ENCODE measurements at regions not wholly inside any gene's neighbourhood (a gene's known extent, or its start where the extent isn't known, plus 50 kb on each side); places are given as distances from the start of the nearest gene placed in this dataset.

DNA sequence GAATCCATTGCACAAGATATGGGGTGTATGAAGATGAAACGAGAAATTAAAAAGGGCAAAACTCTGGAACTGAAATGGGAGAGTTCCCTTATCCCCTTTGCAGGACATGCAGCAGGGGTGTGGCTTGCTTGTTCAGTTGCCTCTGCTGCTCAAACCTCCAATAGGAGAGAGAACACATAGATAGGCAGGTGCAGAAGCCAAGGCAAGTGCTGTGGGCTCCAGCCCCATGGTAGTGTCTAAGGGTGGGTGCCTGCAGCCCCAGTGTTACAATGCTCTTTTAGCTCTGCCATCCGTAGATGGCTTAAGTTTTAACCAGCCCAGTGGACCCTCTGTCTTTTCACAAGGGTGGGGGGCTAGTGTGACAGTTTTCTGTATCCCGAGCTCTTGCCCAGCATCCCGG, 69.7 kb downstream of the CMAS start:
- Histone ChIP-seq H3K27me3 (no peaks in the 10 kb centered on the region), H3K36me3 (no peaks in the 10 kb centered on the region), H3K4me1 (ENCODE audit: low read depth) (peaks cover 24% of the 10 kb centered on the region), H3K4me3 (no peak overlapping the region), H3K27ac (no peak overlapping the region), H3K9me3 (ENCODE audit: low read depth) (no peaks in the 10 kb centered on the region)
- no peak for DNase-seq (ENCODE audit: low read depth in 1 of 2, low spot score in 1 of 2)
- TF ChIP-seq, protein P1, sequence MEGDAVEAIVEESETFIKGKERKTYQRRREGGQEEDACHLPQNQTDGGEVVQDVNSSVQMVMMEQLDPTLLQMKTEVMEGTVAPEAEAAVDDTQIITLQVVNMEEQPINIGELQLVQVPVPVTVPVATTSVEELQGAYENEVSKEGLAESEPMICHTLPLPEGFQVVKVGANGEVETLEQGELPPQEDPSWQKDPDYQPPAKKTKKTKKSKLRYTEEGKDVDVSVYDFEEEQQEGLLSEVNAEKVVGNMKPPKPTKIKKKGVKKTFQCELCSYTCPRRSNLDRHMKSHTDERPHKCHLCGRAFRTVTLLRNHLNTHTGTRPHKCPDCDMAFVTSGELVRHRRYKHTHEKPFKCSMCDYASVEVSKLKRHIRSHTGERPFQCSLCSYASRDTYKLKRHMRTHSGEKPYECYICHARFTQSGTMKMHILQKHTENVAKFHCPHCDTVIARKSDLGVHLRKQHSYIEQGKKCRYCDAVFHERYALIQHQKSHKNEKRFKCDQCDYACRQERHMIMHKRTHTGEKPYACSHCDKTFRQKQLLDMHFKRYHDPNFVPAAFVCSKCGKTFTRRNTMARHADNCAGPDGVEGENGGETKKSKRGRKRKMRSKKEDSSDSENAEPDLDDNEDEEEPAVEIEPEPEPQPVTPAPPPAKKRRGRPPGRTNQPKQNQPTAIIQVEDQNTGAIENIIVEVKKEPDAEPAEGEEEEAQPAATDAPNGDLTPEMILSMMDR (IDR thresholded peaks at IDR 0.05; ENCODE audit: low read depth, low read length) = no peak

DNA sequence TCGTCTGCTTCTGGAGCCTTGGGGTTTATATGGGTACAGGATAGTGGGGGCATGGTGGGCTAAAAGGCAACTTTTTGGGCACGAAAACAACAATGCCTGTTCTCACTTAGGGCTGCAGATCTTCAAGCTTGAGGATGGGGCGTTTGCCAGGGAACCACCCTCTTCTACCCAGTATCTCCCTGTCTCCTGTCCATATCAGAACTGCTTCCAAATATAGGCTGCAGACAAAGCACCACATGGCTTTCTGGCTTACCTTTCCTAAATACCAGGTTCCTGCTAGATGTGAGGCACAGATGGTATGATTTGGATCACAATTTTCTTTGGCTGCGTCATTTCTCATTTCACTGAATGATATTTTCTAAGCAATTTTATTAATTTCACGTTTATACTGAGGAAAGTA, 70.4 kb downstream of the CMAS start:
- TF ChIP-seq, protein P1 (IDR thresholded peaks at IDR 0.05; ENCODE audit: low read depth, low read length) = no peak
- Histone ChIP-seq H3K4me1 (ENCODE audit: low read depth) (peaks cover 24% of the 10 kb centered on the region), H3K27me3 (no peaks in the 10 kb centered on the region), H3K27ac (no peak overlapping the region), H3K36me3 (no peaks in the 10 kb centered on the region), H3K4me3 (no peak overlapping the region), H3K9me3 (ENCODE audit: low read depth) (no peaks in the 10 kb centered on the region)
- peak in 1 of 2 donors; percentile 15 for DNase-seq (ENCODE audit: low read depth in 1 of 2, low spot score in 1 of 2)

DNA sequence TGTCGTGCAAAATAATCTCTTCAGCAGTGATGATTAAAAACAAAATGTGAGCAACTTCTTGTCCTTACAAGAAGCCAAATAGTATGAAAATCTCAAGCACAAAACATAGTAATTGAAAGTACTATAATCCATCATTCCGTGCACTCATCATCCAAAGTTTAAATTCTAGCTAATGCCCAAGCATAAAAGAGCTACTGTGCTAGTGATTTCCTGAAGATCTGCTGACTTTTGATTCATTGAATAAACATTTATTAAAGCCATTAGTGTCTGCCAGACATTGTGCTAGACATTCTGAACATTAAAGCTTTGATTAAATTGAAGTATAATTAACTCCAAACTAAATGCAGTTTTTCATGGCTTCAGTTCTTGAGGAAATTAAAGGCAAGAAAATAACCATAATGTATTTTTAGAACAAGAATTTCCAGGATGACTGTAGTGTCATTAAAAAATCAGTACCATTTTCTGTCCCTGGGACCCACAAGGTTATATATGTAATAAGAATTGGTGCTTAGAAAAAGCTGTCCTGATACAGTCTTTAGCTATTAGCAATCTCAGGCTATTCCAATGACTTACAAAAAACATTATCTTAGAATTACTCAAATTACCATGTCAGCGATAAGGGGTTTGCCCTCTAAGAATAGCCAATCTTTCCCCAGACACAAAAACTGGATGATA, 71.7 kb downstream of the CMAS start:
- no peak for DNase-seq (ENCODE audit: low read depth in 1 of 2, low spot score in 1 of 2)
- no peak overlapping the region for H3K27ac ChIP-seq
- H3K4me3 ChIP-seq = no peak overlapping the region
- H3K9me3 ChIP-seq (ENCODE audit: low read depth) = no peaks in the 10 kb centered on the region
- no peaks in the 10 kb centered on the region for H3K36me3 ChIP-seq
- no peaks in the 10 kb centered on the region for H3K27me3 ChIP-seq
- H3K4me1 ChIP-seq (ENCODE audit: low read depth) = peaks cover 24% of the 10 kb centered on the region
- TF ChIP-seq, protein P1 (IDR thresholded peaks at IDR 0.05; ENCODE audit: low read depth, low read length) = no peak

DNA sequence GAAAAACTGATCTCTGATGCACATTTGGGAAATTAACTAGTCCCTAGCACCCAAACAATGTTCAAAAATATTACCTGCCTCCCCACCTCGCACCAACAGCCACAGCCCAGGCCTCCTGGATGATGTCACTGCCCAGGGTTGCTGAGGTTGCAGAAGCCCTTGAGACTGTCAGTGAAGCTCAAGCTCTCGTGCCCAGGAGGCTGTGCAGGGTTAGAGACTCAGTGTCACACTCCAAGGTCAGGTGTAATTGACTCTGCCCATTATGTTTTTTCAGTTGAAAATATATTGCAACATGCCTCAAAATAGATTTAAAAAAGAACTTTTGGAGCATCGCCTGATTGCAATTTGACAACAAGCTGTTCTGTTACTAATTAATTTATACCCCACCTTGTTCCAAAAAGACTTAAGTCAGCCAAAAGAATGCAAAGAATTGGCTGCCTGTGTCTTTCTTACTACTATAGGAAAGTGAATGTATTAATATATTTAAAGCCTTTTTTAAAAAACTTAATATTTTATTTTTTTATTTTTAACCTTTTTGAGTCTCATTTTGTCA, 72.3 kb downstream of the CMAS start:
- Histone ChIP-seq H3K4me1 (ENCODE audit: low read depth) (peaks cover 24% of the 10 kb centered on the region), H3K36me3 (no peaks in the 10 kb centered on the region), H3K27me3 (no peaks in the 10 kb centered on the region), H3K27ac (no peak overlapping the region), H3K4me3 (no peak overlapping the region), H3K9me3 (ENCODE audit: low read depth) (no peaks in the 10 kb centered on the region)
- DNase-seq (ENCODE audit: low read depth in 1 of 2, low spot score in 1 of 2) = peak in 1 of 2 donors; percentile 64
- TF ChIP-seq, protein P1 (IDR thresholded peaks at IDR 0.05; ENCODE audit: low read depth, low read length) = no peak

DNA sequence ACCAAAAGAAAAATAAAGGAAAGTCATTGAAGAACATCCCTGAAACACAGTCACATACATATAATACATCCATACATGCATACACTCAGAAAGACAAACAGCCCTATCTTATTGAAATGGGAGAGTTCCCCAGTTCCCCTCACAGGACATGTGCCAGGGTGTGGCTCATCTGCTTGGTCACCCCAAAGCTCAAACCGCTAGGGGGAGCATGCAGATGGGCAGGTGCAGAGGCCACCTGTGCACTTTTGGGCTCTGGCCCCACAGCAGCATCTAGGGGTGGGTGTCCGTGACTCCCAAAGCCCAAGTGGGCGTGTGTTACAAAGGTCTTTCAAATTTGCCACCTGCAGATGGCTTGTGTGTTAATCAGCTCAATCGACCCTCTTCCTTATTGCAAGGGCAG, 75.2 kb downstream of the CMAS start:
- no peak for DNase-seq (ENCODE audit: low read depth in 1 of 2, low spot score in 1 of 2)

More for the DNA sequence above, 75.2 kb downstream of the CMAS start:
- Histone ChIP-seq H3K27me3 (no peaks in the 10 kb centered on the region), H3K9me3 (ENCODE audit: low read depth) (no peaks in the 10 kb centered on the region), H3K36me3 (no peaks in the 10 kb centered on the region), H3K4me1 (ENCODE audit: low read depth) (peaks cover 23% of the 10 kb centered on the region), H3K4me3 (no peak overlapping the region), H3K27ac (no peak overlapping the region)
- TF ChIP-seq, protein P1 (IDR thresholded peaks at IDR 0.05; ENCODE audit: low read depth, low read length) = no peak
